Epithelial cell of esophagus (primary cell): ENCODE measurements at regions not wholly inside any gene's neighbourhood (a gene's known extent, or its start where the extent isn't known, plus 50 kb on each side); places are given as distances from the start of the nearest gene placed in this dataset.

Source experiments
- DNase-seq: peaks from one replicate; pipeline ENCODE4 v3.0.0; 2010; ENCODE audit warnings: low read depth
- H3K4me3 ChIP-seq: 2 replicates; pipeline ENCODE4 v1.5.1; 2011; ENCODE audit warnings: mild to moderate bottlenecking, low read length, control low read depth
- CTCF ChIP-seq: IDR thresholded peaks from 2 replicates; pipeline ENCODE4 v1.5.1; 2011; ENCODE audit warnings: low read depth, mild to moderate bottlenecking, low read length, control low read depth, inconsistent platforms; ENCODE audit not compliant: insufficient read depth; ENCODE audit errors: missing control alignments

- TF ChIP-seq CTCF = no peak
- no peak for DNase-seq
- no peak overlapping the region for H3K4me3 ChIP-seq
Measured at GRCh38 chr3:76958274-76958673, 81.6 kb upstream of the ROBO2 start.

GRCh38 chr3:76958861-76959260 is 81.0 kb upstream of the ROBO2 start:
- no peak for TF ChIP-seq CTCF
- H3K4me3 ChIP-seq = no peak overlapping the region

GRCh38 chr3:76961284-76961683 is 78.6 kb upstream of the ROBO2 start:
- no peak overlapping the region for H3K4me3 ChIP-seq
- no peak for TF ChIP-seq CTCF
- no peak for DNase-seq

More at GRCh38 chr3:76958861-76959260, 81.0 kb upstream of the ROBO2 start:
- no peak for DNase-seq

- TF ChIP-seq CTCF = no peak
- DNase-seq = peak; percentile 24
- no peak overlapping the region for H3K4me3 ChIP-seq
Measured at GRCh38 chr3:76965122-76965725, 74.7 kb upstream of the ROBO2 start.

GRCh38 chr3:76969471-76969870 is 70.4 kb upstream of the ROBO2 start:
- no peak for DNase-seq
- no peak for TF ChIP-seq CTCF
- no peak overlapping the region for H3K4me3 ChIP-seq

- DNase-seq = no peak
- H3K4me3 ChIP-seq = no peak overlapping the region
- TF ChIP-seq CTCF = no peak
Measured at GRCh38 chr3:76969996-76970615, 69.8 kb upstream of the ROBO2 start.
